ENCODE measurements at regions not wholly inside any gene's neighbourhood (a gene's known extent, or its start where the extent isn't known, plus 50 kb on each side); places are given as distances from the start of the nearest gene placed in this dataset.

- no peak overlapping the region for H4K5ac ChIP-seq (ENCODE audit: insufficient read length, low read depth, low read length)
- Mint-ChIP-seq H3K4me1 (peaks cover 0 to 5% of the 10 kb centered on the region in 2 experiments; a peak in 1 of 4 replicates), H3K9me3 (peaks cover 8 to 10% of the 10 kb centered on the region in 2 experiments), H3K36me3 (ENCODE audit: insufficient read depth in 1 of 3, low read depth in 3 of 3) (peaks cover 5 to 11% (median 7%) of the 10 kb centered on the region in 3 experiments; a peak in 6 of 7 replicates), H3K4me3 (no peak overlapping the region), H3K27ac (peak overlapping the region in 1 of 3 experiments; percentile 76; a peak in 1 of 7 replicates), H3K27me3 (ENCODE audit: low read depth) (peaks cover 16% of the 10 kb centered on the region)
- no peak overlapping the region for H2BK12ac ChIP-seq (ENCODE audit: insufficient read length, low read depth, low read length)
- no peak overlapping the region for H4K91ac ChIP-seq (ENCODE audit: insufficient read length, low read depth, low read length)
- no peaks in the 10 kb centered on the region for H3K9me3 ChIP-seq (ENCODE audit: control insufficient read depth, low read depth, low read length)
- H3T11ph ChIP-seq (ENCODE audit: low read length), result no peak overlapping the region
- H3K18ac ChIP-seq (ENCODE audit: insufficient read length, low read depth, low read length), result no peak overlapping the region
- H4K8ac ChIP-seq (replicated peaks; ENCODE audit: insufficient read length, low read depth, low read length), result no peak overlapping the region
- DNase-seq, result no peak
- TF ChIP-seq CTCF (conservative IDR thresholded peaks at IDR 0.05), result no peak
- H2AK5ac ChIP-seq (ENCODE audit: insufficient read length, low read length), result no peak overlapping the region
- no peak overlapping the region for H2BK20ac ChIP-seq (ENCODE audit: low read depth, low read length, poor library complexity, severe bottlenecking)
- H2BK15ac ChIP-seq (ENCODE audit: low read depth, low read length), result no peak overlapping the region
- H3K79me1 ChIP-seq (ENCODE audit: insufficient read depth, low read depth, low read length, poor library complexity, severe bottlenecking), result no peaks in the 10 kb centered on the region
- H3K23me2 ChIP-seq (ENCODE audit: insufficient read length, low read depth, low read length, poor library complexity, severe bottlenecking), result no peaks in the 10 kb centered on the region
- no peak overlapping the region for H2AFZ ChIP-seq (ENCODE audit: low read length)
- no peak overlapping the region for H3K9ac ChIP-seq (ENCODE audit: extremely low read depth, insufficient read length, low read length)
- H3K79me2 ChIP-seq (ENCODE audit: insufficient read depth, low read length), result no peaks in the 10 kb centered on the region
- H3K4me1 ChIP-seq (ENCODE audit: insufficient read depth, low read length), result no peaks in the 10 kb centered on the region
- no peak overlapping the region for H2BK120ac ChIP-seq (ENCODE audit: low read depth, low read length, poor library complexity, severe bottlenecking)
- no peak overlapping the region for H3K4ac ChIP-seq (ENCODE audit: low read depth, low read length)
- no peaks in the 10 kb centered on the region for H4K20me1 ChIP-seq (ENCODE audit: control insufficient read depth, insufficient read depth, insufficient read length)
- no peak overlapping the region; the same call in 1 of the 2 replicates for H3K14ac ChIP-seq (ENCODE audit: insufficient read depth, low read length)
- no peak overlapping the region for H3K23ac ChIP-seq (ENCODE audit: insufficient read length, low read depth, low read length)
- no peak overlapping the region for H3K4me2 ChIP-seq (ENCODE audit: insufficient read depth, insufficient read length, low read length)
- no peak overlapping the region for H3K27ac ChIP-seq (ENCODE audit: insufficient read length, low read depth, low read length)
- H3K27me3 ChIP-seq (ENCODE audit: insufficient read depth, low read length), result no peaks in the 10 kb centered on the region; the same call in 1 of the 2 replicates
- H2BK5ac ChIP-seq (ENCODE audit: insufficient read length, low read length), result no peak overlapping the region
- WGBS (ENCODE audit: extremely low coverage, insufficient read length, low lambda C conversion rate), result no CpG with 5 or more reads among the region's 4 CpGs
- no peak overlapping the region for H3K56ac ChIP-seq (ENCODE audit: insufficient read length, low read depth, low read length)
These were observed 65.1 kb upstream of the ZNF366 start for GRCh38 chr5:72572236-72572765.

Data from H9 (cell line).